GM19351 (cell line): ENCODE measurements at regions not wholly inside any gene's neighbourhood (a gene's known extent, or its start where the extent isn't known, plus 50 kb on each side); places are given as distances from the start of the nearest gene placed in this dataset.
A peak's percentile ranks its signal among the peaks of the same experiment; 100 is the strongest.

ENCODE experiments used
- ATAC-seq: cut with Tn5 transposase; IDR thresholded peaks from one replicate; pipeline ENCODE4 v1.9.1; 2021; ENCODE audit warnings: mild to moderate bottlenecking, moderate library complexity; ENCODE audit not compliant: unreplicated experiment

DNA sequence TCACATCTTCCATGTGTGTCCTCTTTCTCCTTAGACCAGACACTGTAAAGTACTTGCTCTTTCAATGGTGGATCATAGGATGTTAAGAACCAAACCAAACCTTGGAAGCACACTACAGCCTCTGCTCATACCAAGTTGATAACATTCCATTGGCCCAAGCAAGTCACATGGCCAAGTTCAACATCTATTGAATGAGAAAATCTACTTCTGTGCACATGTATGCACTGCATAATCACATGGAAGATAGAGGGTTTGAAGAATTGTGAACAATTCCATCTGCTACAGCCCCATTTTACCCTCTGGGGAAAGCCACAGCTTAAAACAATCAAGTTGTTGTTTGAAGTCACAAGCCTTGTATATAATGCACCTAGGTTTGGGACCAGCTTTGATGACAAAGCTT, 68.2 kb downstream of the MFAP3 start:
- ATAC-seq: no peak

DNA sequence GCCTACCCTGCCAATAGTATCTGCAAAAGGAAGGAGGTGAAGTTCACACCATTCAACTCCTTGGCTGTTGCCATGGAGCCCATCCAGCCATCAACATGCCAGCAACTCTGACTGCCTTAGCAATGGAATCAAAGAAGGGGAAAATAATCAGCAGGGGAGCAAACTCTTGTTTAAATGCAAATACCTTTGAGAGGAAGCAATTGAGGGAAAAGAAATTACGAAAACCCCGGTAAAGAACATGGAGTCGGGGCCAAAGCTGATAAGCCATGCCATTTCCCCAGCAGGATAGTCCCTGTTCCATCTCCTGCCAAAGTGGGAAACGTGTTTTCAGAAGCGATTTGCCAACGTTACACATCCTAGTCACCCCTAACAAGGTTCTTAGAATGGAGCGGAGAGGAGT, 69.0 kb downstream of the MFAP3 start:
- ATAC-seq: no peak

DNA sequence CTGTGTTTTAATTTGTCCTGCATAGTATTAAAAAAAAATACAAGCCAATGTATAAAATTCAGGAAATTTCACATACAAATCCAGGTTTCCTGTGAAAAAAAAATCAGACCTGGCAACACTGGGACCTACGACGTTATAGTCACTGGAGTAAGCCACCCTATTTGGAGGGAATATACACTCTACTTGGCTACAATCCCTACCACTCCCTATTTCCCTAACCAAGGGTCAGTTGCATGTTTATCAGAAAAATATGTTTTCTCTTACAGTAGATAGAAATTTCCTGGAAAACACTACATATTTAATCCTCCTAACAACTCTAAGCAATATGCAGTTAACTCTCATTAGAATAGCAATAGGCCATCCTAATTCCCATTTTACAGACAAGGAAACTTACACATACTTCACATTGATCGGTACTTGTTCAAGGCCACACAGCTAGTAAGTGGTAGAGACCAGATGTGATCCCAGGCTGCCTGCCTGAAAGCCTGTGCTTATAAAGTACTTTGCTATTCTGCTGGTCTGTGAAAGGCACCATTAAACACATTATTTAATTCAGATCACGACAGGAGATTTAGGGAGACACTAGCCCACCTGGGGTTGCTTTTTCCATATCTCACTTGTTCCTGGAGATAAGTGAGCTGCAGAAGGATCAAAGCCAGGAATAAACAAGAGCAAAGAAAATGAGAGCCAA, 70.8 kb downstream of the MFAP3 start:
- no peak for ATAC-seq

DNA sequence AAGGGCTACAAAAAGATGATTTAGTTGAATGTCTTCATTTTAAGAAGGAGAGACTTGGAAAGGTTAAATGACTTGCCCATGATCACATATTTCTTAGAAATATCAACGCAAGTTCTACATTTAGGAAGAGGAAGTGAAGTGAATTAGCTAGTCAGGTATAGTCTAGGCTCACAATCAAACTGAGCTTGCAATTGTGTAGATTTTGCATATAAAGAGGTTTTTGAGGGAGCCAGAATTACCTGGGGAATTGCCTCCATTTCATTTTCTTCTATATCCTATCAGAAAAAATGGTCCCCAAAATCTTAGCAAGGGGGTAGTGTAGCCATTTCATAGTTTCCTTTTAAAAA, 71.3 kb downstream of the MFAP3 start:
- no peak for ATAC-seq

DNA sequence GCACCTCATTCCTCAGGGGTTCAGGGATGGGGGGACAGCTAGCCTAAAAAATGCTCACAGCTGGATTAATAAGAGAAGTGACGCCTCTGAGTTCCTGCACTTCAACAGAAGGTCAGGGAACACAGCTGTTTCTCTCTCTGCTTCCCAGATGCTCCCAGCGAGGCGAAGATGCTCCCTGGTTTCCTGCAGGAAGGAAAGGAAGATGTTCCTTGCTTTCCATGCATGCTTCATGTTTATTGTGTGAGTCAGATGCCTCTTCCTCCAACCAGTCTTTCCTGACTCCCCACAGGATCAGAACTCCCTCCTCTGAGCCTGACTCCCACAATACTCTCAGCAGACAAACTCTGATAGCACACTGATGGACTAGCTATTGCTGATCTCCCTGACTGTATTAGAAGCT, 71.9 kb downstream of the MFAP3 start:
- no peak for ATAC-seq

DNA sequence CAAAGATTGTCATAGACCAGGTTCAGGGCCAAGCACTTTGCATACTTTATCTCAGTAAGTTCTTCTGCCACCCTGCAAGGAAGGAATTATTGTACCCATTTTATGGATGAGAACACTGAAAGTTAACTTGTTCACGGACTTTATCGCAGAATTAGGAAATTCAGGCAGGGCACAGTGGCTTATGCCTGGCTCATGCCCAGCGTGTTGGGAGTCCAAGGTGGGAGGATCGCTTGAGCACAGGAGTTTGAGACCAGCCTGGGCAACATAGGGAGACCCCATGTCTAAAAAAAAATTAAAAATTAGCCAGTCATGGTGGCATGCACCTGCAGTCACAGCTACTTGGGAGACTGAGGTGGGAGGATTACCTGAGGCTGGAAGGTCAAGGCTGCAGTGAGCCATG, 72.4 kb downstream of the MFAP3 start:
- no peak for ATAC-seq

DNA sequence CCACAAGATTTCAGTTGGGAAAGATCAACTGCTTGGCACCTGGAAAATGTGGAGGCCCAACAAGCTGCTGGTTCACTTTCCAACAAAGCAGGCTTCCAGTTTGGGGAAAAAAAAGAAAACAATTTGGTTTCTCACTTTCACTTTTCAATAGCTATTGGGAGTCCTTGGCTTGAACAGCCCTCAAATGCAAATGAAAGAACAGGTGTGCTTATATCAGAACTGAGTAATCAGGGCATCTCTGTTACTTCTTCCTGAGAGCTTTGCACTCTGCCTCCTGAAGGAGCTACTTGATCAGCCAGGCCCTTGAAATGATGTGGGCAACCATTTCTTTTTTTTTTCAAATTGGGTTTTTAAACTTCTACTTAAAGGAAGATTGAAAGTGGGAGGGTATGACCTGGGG, 73.5 kb downstream of the MFAP3 start:
- peak; percentile 76 for ATAC-seq

DNA sequence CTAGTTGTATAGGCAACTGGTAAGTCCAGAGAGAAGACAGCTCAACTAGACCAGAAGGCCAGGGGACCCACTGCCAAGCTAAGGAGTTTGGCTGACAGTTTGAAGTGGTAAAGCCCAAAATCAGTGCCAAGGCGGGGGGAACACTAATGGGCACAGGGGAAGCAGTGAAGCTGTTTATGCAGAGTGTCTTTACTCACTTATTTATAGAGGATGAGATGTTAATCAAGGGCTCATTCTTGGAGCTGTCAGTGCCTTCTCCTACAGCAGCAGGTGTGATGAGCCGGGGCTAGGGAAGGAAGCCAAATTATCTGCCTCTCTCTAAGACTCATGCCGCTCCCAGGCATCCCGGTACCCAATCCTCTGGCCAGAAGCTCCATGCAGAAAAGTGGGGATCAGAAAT, 75.2 kb upstream of the GALNT10 start:
- ATAC-seq: no peak

DNA sequence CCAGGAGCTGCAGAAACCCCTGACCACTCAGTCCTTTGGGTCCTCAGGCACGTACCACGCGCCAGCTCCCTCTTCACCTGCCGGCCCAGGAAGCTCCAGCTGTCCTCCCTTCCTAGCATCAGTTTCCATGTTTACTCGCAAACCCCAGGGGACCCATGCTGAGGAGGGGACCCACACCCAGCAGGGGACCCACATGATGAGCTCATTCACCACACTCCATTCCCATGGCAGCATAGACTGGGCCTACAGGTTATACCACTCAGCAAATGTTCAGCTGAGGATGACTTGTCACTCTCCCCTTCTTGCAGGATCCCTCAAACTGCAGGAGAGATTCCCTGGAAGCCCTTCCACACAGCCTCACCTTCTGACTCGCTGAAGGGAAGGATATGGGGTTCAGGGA, 73.5 kb upstream of the GALNT10 start:
- no peak for ATAC-seq

DNA sequence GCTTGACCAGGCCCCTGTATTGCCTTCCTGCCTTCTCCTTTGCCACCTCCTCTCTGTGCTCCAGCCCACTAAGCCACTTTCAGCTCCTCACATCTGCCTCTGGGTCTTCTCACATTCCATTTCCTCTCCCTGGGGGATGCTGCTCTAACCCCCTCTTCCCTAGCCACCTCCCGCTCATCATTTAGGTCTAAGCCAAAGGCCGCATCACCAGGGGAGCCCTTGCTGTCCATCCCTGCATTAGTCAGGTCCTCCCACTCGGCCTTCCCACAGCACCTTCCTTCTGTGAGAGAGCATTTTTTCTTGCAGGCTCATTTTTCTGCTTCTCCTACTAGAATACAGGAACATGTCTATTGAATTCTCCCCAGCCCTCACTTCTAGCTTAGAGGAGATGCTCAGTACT, 72.6 kb upstream of the GALNT10 start:
- ATAC-seq: no peak

DNA sequence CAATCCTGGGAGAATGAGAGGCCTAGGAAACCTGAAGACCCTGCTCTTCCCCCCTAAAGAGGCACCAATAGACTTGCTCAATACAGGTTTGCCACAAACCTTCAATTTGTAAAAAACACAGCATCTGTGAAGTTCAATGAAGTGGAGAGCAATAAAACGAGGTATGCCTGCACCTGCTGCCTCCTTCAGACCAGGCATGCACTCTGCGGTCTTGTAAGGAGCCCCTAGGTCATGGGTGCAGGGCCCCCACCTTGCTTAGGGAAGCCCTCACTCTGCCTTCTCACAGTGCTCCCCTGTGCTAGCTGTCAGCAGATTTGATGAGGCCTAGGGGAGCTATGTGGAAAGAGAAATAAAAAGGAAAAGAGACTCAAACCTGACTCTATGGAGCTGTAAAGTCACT, 72.1 kb upstream of the GALNT10 start:
- ATAC-seq: peak; percentile 33

DNA sequence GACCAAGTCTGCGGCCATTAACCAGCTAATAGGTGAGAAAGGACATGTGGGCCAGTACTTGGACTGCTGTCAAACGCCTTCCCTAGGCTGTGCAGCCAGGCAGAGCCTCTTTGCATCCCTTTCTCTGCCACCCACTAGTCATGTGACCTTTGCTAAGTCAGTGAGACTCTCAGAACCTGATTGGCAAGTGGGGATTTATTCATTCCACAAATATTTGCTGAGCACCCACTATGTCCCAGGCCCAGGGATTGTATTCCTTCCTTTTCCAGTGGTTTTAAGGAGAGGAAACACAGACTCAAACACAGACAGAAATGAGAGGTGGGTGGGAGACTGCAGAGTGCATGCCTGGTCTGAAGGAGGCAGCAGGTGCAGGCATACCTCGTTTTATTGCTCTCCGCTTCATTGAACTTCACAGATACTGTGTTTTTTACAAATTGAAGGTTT, 71.6 kb upstream of the GALNT10 start:
- peak; percentile 71 for ATAC-seq

DNA sequence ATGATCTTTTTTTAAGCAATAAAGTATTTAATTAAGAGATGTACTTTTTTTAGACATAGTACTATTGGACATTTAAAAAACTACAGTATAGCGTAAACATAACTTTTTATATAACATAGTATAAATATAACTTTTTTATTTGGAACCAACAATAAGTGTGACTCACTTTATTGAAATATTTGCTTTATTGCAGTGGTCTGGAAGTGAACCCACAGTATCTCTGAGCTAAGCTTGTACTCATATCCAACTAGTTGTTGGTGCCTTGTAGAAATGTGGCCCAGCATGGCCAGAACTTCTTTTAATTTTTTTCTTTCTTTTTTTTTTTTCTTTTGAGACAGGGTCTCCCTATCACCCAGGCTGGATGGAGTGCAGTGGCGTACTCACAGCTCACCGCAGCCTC, 61.5 kb upstream of the GALNT10 start:
- no peak for ATAC-seq

DNA sequence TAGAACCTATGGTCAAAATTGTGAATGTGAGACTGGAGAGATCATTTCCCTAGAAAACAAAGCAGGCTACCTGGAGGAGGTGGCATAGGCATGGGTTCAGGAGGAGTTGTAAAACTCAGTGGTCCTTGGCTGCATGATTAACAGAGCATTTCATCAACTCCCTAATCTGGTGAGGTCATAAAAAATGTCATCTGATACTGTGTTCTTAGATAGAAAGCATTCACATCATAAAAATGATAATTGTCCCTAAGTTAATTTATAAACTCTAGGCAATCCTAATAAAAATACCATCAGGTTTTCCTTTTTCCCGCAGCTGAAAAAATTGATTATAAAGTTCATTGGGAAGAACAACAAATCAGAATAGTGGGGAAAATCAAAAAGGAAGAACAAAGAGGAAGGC, 60.6 kb upstream of the GALNT10 start:
- ATAC-seq: no peak

DNA sequence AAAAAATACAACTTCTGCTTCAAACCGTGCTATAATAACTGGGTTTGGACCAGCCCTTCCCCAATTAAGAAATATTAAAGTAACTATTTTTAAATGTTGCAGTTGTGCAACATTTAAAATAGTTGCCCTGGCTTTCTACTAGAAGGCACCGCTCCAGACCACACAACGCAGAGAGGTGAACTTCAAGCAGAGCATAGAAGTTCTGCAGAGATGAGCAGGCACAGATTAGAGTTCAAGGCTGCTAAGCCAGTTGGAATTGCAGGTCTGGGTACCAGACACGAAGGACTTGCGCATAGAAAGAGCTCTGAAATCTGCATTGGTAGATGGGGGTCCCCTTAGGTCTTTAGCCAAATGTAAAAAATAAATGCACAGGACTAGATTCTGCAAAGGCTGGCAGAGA, 58.7 kb upstream of the GALNT10 start:
- ATAC-seq: no peak

DNA sequence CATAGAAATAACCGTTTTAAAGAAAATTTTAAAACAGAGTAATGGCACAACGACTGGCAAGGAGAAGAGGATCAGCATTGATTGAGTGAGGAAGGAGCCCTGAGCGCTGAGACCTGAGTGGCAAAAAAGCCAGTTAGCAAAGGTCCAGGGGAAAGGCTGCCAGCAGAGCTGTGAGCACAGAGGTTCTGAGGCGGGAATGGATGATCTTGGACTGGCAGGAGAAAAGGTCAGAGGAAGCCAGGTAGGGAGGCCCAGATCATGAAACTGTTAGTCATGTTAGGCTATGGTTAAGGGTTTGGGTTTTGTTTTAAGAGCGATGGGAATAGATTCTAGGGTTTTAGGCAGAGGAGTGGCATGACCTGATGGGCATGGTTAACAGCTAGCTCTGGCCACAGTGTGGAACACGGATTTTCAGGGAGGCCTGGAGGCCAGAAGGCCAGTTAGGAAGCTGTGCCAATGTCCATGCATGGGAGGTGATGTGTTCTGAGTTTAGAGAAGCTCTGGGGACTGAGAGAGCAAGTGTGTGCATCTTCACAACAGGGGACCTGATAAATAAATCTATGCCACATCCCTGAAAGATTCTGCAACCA, 57.7 kb upstream of the GALNT10 start:
- ATAC-seq: no peak

DNA sequence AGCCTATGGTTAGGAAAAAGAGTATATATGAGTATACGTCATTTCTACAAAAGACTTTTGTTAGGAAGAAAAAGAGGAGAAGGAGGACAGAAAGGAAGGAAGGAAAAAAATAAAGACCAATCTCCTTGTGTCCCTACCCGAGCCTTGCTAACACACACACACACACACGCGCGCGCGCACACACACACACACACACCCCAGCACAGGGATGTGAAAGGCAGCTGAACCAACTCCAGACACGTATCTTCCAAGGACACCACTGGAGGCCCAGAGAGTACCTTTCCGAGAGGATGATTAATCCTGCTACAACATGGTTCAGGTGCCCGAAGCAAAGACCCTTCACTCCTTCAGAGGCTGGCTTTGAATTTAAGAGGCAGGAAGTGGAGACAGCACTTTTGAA, 56.9 kb upstream of the GALNT10 start:
- ATAC-seq: no peak

DNA sequence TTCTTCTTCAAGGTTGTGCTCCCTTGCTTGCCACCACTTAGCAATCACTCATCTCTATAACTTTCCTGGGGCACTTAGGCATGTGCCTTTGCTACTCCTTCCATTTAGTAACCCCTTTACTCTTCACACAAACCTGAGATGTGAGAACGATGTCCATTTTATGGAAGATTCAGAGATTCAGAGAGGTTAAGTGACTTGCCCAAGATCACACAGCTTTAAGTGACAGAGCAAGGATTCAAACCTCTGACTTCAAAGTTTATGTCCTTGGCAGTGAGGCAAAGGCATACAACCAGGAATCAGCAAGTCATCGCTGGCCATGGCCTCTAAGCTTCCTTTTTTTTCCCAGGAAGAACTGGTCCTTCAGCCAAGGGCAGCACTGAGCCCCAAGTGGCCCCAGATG, 56.0 kb upstream of the GALNT10 start:
- ATAC-seq: no peak

DNA sequence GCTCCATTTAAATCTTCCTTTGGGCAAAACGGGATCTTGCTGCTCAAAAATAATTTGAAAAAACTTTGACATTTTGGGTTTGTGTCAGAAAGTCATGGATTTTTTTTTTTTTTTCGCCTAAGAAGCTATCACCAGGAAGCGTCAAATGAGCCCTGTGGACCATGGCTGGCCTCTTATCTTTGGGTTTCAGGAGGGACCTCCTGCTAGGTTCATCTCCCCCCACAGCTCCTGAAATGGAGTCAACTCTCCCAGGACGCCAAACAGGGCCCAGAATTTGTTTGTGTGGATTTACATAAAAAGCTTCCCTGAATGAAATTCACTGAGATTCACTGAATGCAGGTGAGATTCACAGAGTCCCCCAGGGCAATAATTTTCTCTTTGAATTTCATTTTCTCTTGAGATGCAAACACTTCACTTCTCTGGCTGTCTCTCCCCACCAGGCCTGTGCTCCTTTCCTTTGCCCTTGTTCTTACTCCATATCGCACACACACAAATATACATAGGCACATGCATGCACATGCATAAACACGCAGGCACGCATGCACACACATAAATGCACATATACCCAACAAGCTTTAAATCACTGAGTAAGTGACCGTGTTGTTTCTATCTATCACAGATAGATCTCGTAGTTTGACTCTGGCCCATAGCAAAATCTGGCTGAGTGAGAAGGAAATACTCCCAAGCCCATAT, 55.3 kb upstream of the GALNT10 start:
- no peak for ATAC-seq

DNA sequence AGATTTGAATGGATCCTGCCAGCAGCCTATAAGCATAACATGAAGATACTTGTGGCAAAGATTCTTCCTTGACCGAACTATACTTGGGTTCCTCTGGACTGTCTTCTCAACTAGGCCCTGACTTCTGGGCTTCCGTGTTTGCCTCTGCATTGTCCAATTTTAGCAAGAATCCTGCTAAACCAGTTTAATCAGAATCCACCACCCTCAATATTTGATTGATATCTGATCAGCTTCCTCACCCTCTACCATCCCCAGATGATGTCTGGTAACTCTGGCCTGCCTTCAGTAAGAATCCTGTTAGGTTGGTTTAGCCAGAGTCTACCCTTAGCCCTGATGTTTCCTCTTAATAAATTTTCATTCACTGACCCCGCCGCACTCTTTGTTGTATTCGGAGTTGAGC, 54.4 kb upstream of the GALNT10 start:
- no peak for ATAC-seq

DNA sequence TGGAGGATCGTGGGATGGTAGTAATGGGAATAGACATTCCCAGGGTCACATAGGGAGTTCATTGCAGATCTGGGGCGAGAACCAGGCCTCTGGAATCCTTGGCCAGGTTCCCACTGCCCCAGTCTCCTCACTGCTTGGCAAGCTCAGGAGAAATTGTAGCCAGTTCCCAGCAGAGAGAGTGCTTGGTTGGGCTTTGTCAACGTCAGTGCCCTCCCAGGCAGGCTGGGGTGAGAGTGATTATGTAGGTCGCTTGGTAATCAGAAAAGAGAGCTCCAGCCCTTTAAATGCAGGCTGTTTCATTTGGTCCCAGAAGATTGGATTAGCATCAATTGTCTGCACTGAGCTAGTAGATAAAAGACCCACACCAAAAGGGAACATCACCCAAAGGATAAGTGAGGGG, 51.8 kb upstream of the GALNT10 start:
- no peak for ATAC-seq

DNA sequence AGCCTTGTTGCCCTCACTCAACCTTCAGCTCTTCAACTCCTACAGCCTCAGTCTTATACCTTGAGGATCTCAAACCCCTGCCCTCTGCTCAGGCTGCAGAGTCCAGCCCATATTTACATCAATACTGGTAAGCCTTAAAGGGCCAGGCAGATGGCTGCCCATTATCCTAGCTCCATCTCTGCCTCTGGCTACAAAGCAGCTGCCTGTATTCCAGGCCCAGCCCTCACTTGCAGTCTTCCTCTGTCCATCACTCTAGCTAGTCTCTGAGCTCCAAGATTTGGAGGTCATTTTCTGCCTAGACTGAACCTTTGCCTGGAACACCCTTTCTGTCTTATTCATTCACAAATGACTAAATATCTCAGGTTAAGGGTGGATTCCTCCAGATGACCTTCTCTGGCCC, 50.2 kb upstream of the GALNT10 start:
- no peak for ATAC-seq
